GM12865 (cell line): ENCODE measurements at regions not wholly inside any gene's neighbourhood (a gene's known extent, or its start where the extent isn't known, plus 50 kb on each side); places are given as distances from the start of the nearest gene placed in this dataset.

Experiments used
- DNase-seq: peaks from one replicate; pipeline ENCODE4 v3.0.0; 2010; ENCODE audit warnings: low read depth
- H3K4me3 ChIP-seq: 2 replicates; pipeline ENCODE4 v1.5.1; 2011; ENCODE audit warnings: mild to moderate bottlenecking, low read depth, low read length, control low read depth
- CTCF ChIP-seq: IDR thresholded peaks from 2 replicates; pipeline ENCODE4 v1.5.1; 2011; ENCODE audit warnings: low read length, control low read depth, low read depth, inconsistent platforms; ENCODE audit not compliant: insufficient read depth; ENCODE audit errors: missing control alignments

- no peak for DNase-seq
- no peak overlapping the region for H3K4me3 ChIP-seq
- no peak for TF ChIP-seq CTCF
Measured at GRCh38 chr2:24439971-24440340, 51.1 kb upstream of the NCOA1 start.

GRCh38 chr2:24439280-24439970 lies 51.6 kb upstream of the NCOA1 start:
- no peak for TF ChIP-seq CTCF
- DNase-seq: no peak
- no peak overlapping the region for H3K4me3 ChIP-seq

- no peak for DNase-seq
- TF ChIP-seq CTCF: no peak
- H3K4me3 ChIP-seq: no peak overlapping the region
Measured at GRCh38 chr2:24438106-24438505, 52.9 kb upstream of the NCOA1 start.

- no peak overlapping the region for H3K4me3 ChIP-seq
- no peak for TF ChIP-seq CTCF
- no peak for DNase-seq
Measured at GRCh38 chr2:24435391-24436316, 55.4 kb upstream of the NCOA1 start.

- no peak for TF ChIP-seq CTCF
- H3K4me3 ChIP-seq: no peak overlapping the region
- DNase-seq: no peak
Measured at GRCh38 chr2:24434541-24434940, 56.5 kb upstream of the NCOA1 start.

- DNase-seq: no peak
- TF ChIP-seq CTCF: no peak
- no peak overlapping the region for H3K4me3 ChIP-seq
Measured at GRCh38 chr2:24432735-24433134, 58.3 kb upstream of the NCOA1 start.
